Breast epithelium (tissue), 3 donors: ENCODE measurements at regions not wholly inside any gene's neighbourhood (a gene's known extent, or its start where the extent isn't known, plus 50 kb on each side); places are given as distances from the start of the nearest gene placed in this dataset.

Experiments
- CTCF ChIP-seq, 3 donors: fragments of 450-650 bp; IDR thresholded peaks; one replicate each; pipeline ENCODE4 v1.5.1; 2016 to 2017; ENCODE audit warnings: antibody characterized with exemption in 3 of 3, mild to moderate bottlenecking in 3 of 3, moderate library complexity in 3 of 3
- POLR2A ChIP-seq: fragments of 450-650 bp; IDR thresholded peaks from one replicate; pipeline ENCODE4 v1.6.1; 2016; ENCODE audit warnings: antibody characterized with exemption, mild to moderate bottlenecking, moderate library complexity
- POLR2AphosphoS5 ChIP-seq, 3 donors: sonication (generic); formaldehyde crosslinking; IDR thresholded peaks; one replicate each; pipeline ENCODE4 v1.6.1; 2017; ENCODE audit warnings: antibody characterized with exemption in 3 of 3

- TF ChIP-seq CTCF (IDR thresholded peaks at IDR 0.05) (no peak), POLR2A (no peak), POLR2AphosphoS5 (IDR thresholded peaks at IDR 0.05) (no peak)
These were observed 1132.7 kb downstream of the KCNT2 start for GRCh38 chr1:195475568-195475967.
